HCT116 (cell line): ENCODE measurements at regions not wholly inside any gene's neighbourhood (a gene's known extent, or its start where the extent isn't known, plus 50 kb on each side); places are given as distances from the start of the nearest gene placed in this dataset.

Experiments
- ATAC-seq: fragments of 200-7000 bp; cut with Tn5 transposase; 2 replicates; pipeline ENCODE4 v1.9.1; 2020; ENCODE audit warnings: mild to moderate bottlenecking, moderate library complexity
- BruUV-seq: library from RNA; stranded (reverse); fragments of 400-500 nt; replicated peaks from 2 replicates; lab custom pipeline; 2021; lab: Mats Ljungman, UMichigan
- CTCF ChIA-PET: fragments of 300-600 bp; sonication (Branson Sonifier 250); formaldehyde crosslinking; loops from one replicate; lab custom pipeline; 2021; ENCODE audit warnings: antibody characterized with exemption; lab: Charles Lee
- POLR2A ChIA-PET: fragments of 300-600, 350-600 bp; sonication (Branson Sonifier 250); formaldehyde crosslinking; loops from one replicate; lab custom pipeline; 2021; ENCODE audit warnings: antibody characterized with exemption; lab: Charles Lee
- RAD21 ChIA-PET, 2 experiments: fragments of 300-600 bp; sonication (Branson Sonifier 250); formaldehyde crosslinking; loops; one replicate each; lab custom pipeline; 2023; ENCODE audit warnings: low total read pairs in 2 of 2; ENCODE audit not compliant: uncharacterized antibody in 2 of 2, unreplicated experiment in 2 of 2, low non-redundant PET in 1 of 2; lab: Charles Lee
- DNase-seq: peaks from one replicate; pipeline ENCODE4 v3.0.0-alpha.2; 2010; ENCODE audit warnings: low read depth, low spot score
- H2AFZ ChIP-seq: fragments of 200-600 bp; shearing (Covaris generic), sonication (generic); 2 replicates; pipeline ENCODE4 v1.6.1; 2017; ENCODE audit warnings: low read depth, mixed run types, mixed read lengths, antibody characterized with exemption, low read length; ENCODE audit not compliant: poor library complexity, severe bottlenecking
- H3K27ac ChIP-seq: 2 replicates; pipeline ENCODE4 v1.5.1; 2012; ENCODE audit warnings: low read depth, low read length
- H3K27me3 ChIP-seq: fragments of 200-600 bp; sonication (generic); 2 replicates; pipeline ENCODE4 v1.6.1; 2016; ENCODE audit warnings: mixed run types, low read length, mixed read lengths; ENCODE audit not compliant: insufficient read depth
- H3K36me3 ChIP-seq, 2 experiments: fragments of 200-500 bp in 1 of 2; fragments of 200-600 bp in 1 of 2; sonication (Bioruptor generic) in 1 of 2; sonication (generic) in 1 of 2; 2 replicates each; pipeline versions ENCODE4 v1.5.1 to v1.6.1; 2014 to 2016; ENCODE audit warnings: low read length in 2 of 2, inconsistent platforms in 1 of 2, mixed read lengths in 1 of 2, mixed run types in 1 of 2; ENCODE audit not compliant: insufficient read depth in 2 of 2, control insufficient read depth in 1 of 2
- H3K4me1 ChIP-seq, 2 experiments: fragments of 200-600 bp in 1 of 2; sonication (generic) in 1 of 2; 2 replicates each; pipeline versions ENCODE4 v1.5.1 to v1.6.1; 2012 to 2017; ENCODE audit warnings: low read length in 2 of 2, inconsistent platforms in 1 of 2, mild to moderate bottlenecking in 1 of 2, mixed read lengths in 1 of 2, mixed run types in 1 of 2, moderate library complexity in 1 of 2; ENCODE audit not compliant: insufficient read depth in 2 of 2, control insufficient read depth in 1 of 2
- H3K4me2 ChIP-seq: fragments of 200-600 bp; sonication (generic); 2 replicates; pipeline ENCODE4 v1.6.1; 2017; ENCODE audit warnings: mixed run types, low read length, mixed read lengths
- H3K4me3 ChIP-seq, 2 experiments: fragments of 200-600 bp in 1 of 2; sonication (generic) in 1 of 2; replicated peaks in 1 of 2; 2 replicates each; pipeline ENCODE4 v1.5.1; 2011 to 2016; ENCODE audit warnings: low read length in 2 of 2, control low read depth in 1 of 2, low read depth in 1 of 2, mild to moderate bottlenecking in 1 of 2, mixed read lengths in 1 of 2, mixed run types in 1 of 2
- H3K79me2 ChIP-seq: fragments of 200-600 bp; sonication (generic); 2 replicates; pipeline ENCODE4 v1.6.1; 2017; ENCODE audit warnings: mild to moderate bottlenecking, mixed run types, low read length, moderate library complexity, mixed read lengths; ENCODE audit not compliant: insufficient read depth
- H3K9ac ChIP-seq: fragments of 200-600 bp; sonication (generic); 2 replicates; pipeline ENCODE4 v1.6.1; 2016; ENCODE audit warnings: low read length, mixed read lengths
- H3K9me2 ChIP-seq: fragments of 200-600 bp; sonication (generic), shearing (Covaris generic); 2 replicates; pipeline ENCODE4 v1.6.1; 2017; ENCODE audit warnings: mixed run types, mild to moderate bottlenecking, moderate library complexity; ENCODE audit not compliant: insufficient read depth
- H3K9me3 ChIP-seq, 2 experiments: fragments of 200-500 bp in 1 of 2; fragments of 200-600 bp in 1 of 2; sonication (Bioruptor generic) in 1 of 2; sonication (generic) in 1 of 2; 2 replicates each; pipeline ENCODE4 v1.6.1; 2014 to 2017; ENCODE audit warnings: low read length in 2 of 2, mixed read lengths in 2 of 2, inconsistent platforms in 1 of 2, low read depth in 1 of 2, mild to moderate bottlenecking in 1 of 2, mixed run types in 1 of 2, moderate library complexity in 1 of 2; ENCODE audit not compliant: control insufficient read depth in 1 of 2, insufficient read depth in 1 of 2
- H4K20me1 ChIP-seq: fragments of 200-600 bp; sonication (generic), shearing (Covaris generic); 2 replicates; pipeline ENCODE4 v1.6.1; 2017; ENCODE audit warnings: mixed run types, mild to moderate bottlenecking, moderate library complexity; ENCODE audit not compliant: insufficient read depth
- ELF1 ChIP-seq: IDR thresholded peaks from 2 replicates; pipeline ENCODE4 v1.6.1; 2012; ENCODE audit warnings: low read depth, borderline replicate concordance
- EZH2 ChIP-seq: fragments of 200-600 bp; sonication (generic); IDR thresholded peaks from 2 replicates; pipeline ENCODE4 v1.6.1; 2017; ENCODE audit warnings: antibody characterized with exemption, mixed run types
- EZH2phosphoT487 ChIP-seq: fragments of 200-600 bp; IDR thresholded peaks from 2 replicates; pipeline ENCODE4 v1.6.1; 2018; ENCODE audit warnings: antibody characterized with exemption, borderline replicate concordance
- POLR2AphosphoS5 ChIP-seq: IDR thresholded peaks from 2 replicates; pipeline ENCODE4 v1.6.1; 2011; ENCODE audit warnings: mild to moderate bottlenecking, low read depth, low read length, moderate library complexity
- TCF7L2 ChIP-seq: IDR thresholded peaks from 2 replicates; pipeline ENCODE4 v1.7.0; 2011; ENCODE audit warnings: borderline replicate concordance, inconsistent platforms; ENCODE audit not compliant: insufficient read depth, insufficient read length; ENCODE audit errors: extremely low read depth
- ZFX ChIP-seq: fragments of 450-650 bp; IDR thresholded peaks from 2 replicates; pipeline ENCODE4 v1.6.1; 2017
- ZNF274 ChIP-seq: fragments of 200-500 bp; sonication (Bioruptor generic); IDR thresholded peaks from 2 replicates; pipeline ENCODE4 v1.6.1; 2014; ENCODE audit warnings: mild to moderate bottlenecking, low read depth, low read length, inconsistent platforms
- intact Hi-C: fragments of 100-400 bp; cut with micrococcal nuclease; formaldehyde crosslinking; loops from 2 replicates; pipeline ENCODE4 v1.10.0; 2022
- TF ChIP-seq, protein P1 (sequence below): IDR thresholded peaks from 2 replicates; pipeline ENCODE4 v1.6.1; 2012
- TF ChIP-seq, protein P2 (sequence below): IDR thresholded peaks from 2 replicates; pipeline ENCODE4 v1.6.1; 2011; ENCODE audit warnings: mild to moderate bottlenecking, low read length, moderate library complexity; ENCODE audit not compliant: insufficient replicate concordance; ENCODE audit errors: extremely low read depth
- TF ChIP-seq, protein P3 (sequence below): IDR thresholded peaks from 2 replicates; pipeline ENCODE4 v1.6.1; 2012
- TF ChIP-seq, protein P4 (sequence below), 3 experiments: fragments of 200-600 bp in 1 of 3; sonication (generic) in 1 of 3; IDR thresholded peaks in 2 of 3; conservative IDR thresholded peaks in 1 of 3; 2 replicates each; pipeline ENCODE4 v1.5.1; 2012 to 2017; ENCODE audit warnings: low read depth in 2 of 3, low read length in 2 of 3, antibody characterized with exemption in 1 of 3, borderline replicate concordance in 1 of 3, control low read depth in 1 of 3, mild to moderate bottlenecking in 1 of 3, mixed read lengths in 1 of 3, mixed run types in 1 of 3, moderate library complexity in 1 of 3; ENCODE audit not compliant: insufficient read depth in 1 of 3

DNA sequence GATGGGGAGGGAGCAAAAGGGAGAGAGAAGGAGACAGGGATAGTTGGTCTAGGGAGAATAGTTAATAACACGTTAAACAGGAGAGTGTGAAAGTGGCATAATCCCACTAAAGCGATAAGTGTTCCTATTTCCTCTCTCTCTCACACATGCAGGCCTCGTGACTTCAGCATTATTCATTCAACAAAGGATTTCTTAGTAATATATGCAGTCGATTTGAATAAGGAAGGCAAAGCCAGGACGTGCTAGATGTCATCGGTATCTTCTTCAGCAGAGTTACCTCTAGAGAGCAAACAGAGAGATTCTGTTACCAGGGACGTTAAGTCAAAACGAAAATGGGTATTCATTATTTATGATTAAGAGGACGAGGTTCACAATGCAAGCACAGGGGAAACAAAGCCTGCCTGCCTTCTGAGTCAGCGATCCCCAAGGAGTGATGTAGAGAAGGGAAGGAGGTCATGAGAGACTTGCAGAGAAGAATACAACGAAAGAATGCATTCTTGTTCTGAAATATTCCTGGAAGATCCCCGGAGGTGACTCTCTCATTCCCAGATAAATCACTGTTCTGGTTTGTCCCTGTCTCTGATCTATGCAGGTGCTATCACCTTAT lies 1048.4 kb downstream of the NLGN4X start:
- no peaks in the 10 kb centered on the region for H3K9me3 ChIP-seq
- TF ChIP-seq, protein P1, sequence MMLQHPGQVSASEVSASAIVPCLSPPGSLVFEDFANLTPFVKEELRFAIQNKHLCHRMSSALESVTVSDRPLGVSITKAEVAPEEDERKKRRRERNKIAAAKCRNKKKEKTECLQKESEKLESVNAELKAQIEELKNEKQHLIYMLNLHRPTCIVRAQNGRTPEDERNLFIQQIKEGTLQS = no peak
- no peak for TF ChIP-seq EZH2
- TF ChIP-seq, protein P2, sequence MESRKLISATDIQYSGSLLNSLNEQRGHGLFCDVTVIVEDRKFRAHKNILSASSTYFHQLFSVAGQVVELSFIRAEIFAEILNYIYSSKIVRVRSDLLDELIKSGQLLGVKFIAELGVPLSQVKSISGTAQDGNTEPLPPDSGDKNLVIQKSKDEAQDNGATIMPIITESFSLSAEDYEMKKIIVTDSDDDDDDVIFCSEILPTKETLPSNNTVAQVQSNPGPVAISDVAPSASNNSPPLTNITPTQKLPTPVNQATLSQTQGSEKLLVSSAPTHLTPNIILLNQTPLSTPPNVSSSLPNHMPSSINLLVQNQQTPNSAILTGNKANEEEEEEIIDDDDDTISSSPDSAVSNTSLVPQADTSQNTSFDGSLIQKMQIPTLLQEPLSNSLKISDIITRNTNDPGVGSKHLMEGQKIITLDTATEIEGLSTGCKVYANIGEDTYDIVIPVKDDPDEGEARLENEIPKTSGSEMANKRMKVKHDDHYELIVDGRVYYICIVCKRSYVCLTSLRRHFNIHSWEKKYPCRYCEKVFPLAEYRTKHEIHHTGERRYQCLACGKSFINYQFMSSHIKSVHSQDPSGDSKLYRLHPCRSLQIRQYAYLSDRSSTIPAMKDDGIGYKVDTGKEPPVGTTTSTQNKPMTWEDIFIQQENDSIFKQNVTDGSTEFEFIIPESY = no peak
- no peak for TF ChIP-seq ELF1
- TF ChIP-seq, protein P3, sequence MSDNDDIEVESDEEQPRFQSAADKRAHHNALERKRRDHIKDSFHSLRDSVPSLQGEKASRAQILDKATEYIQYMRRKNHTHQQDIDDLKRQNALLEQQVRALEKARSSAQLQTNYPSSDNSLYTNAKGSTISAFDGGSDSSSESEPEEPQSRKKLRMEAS = no peak
- TF ChIP-seq, protein P4, sequence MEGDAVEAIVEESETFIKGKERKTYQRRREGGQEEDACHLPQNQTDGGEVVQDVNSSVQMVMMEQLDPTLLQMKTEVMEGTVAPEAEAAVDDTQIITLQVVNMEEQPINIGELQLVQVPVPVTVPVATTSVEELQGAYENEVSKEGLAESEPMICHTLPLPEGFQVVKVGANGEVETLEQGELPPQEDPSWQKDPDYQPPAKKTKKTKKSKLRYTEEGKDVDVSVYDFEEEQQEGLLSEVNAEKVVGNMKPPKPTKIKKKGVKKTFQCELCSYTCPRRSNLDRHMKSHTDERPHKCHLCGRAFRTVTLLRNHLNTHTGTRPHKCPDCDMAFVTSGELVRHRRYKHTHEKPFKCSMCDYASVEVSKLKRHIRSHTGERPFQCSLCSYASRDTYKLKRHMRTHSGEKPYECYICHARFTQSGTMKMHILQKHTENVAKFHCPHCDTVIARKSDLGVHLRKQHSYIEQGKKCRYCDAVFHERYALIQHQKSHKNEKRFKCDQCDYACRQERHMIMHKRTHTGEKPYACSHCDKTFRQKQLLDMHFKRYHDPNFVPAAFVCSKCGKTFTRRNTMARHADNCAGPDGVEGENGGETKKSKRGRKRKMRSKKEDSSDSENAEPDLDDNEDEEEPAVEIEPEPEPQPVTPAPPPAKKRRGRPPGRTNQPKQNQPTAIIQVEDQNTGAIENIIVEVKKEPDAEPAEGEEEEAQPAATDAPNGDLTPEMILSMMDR (IDR thresholded peaks at IDR 0.05 in 2 of 3, conservative IDR thresholded peaks at IDR 0.05 in 1 of 3; ENCODE audit: borderline replicate concordance in 1 of 3, insufficient read depth in 1 of 3, low read depth in 2 of 3, low read length in 2 of 3) = no peak
- TF ChIP-seq ZNF274 = no peak
- no peak for TF ChIP-seq TCF7L2
- no peak for TF ChIP-seq ZFX
- no peak for TF ChIP-seq POLR2AphosphoS5
- no peak for TF ChIP-seq EZH2phosphoT487
- TF ChIP-seq, all 23 proteins: peak for 0
- ChIA-PET CTCF (no interaction called here), POLR2A (no interaction called here), RAD21 (no interaction called here)
- ATAC-seq = no peak
- Histone ChIP-seq H3K27me3 (no peaks in the 10 kb centered on the region), H3K4me2 (no peak overlapping the region), H2AFZ (no peak overlapping the region), H3K27ac (no peak overlapping the region), H3K79me2 (no peaks in the 10 kb centered on the region), H4K20me1 (no peaks in the 10 kb centered on the region), H3K36me3 (no peaks in the 10 kb centered on the region), H3K9ac (no peak overlapping the region), H3K9me2 (no peaks in the 10 kb centered on the region), H3K4me3 (no peak overlapping the region), H3K4me1 (no peaks in the 10 kb centered on the region)
- intact Hi-C loops = no loop called here
- DNase-seq = no peak
- no TSS peak for BruUV-seq
